ENCODE measurements at regions not wholly inside any gene's neighbourhood (a gene's known extent, or its start where the extent isn't known, plus 50 kb on each side); places are given as distances from the start of the nearest gene placed in this dataset.

GRCh38 chr4:147355847-147356246 lies 125.0 kb upstream of the EDNRA start:
- no peak overlapping the region for H2AFZ ChIP-seq (ENCODE audit: low read length)
- no peak overlapping the region for H2BK120ac ChIP-seq (ENCODE audit: low read depth, low read length)
- H3K18ac ChIP-seq (ENCODE audit: low read length) = no peak overlapping the region
- H3K9ac ChIP-seq (ENCODE audit: low read depth, low read length, poor library complexity) = no peak overlapping the region
- no peak overlapping the region for H3K23ac ChIP-seq (ENCODE audit: low read depth, low read length, poor library complexity)
- no peaks in the 10 kb centered on the region for H3K36me3 ChIP-seq (replicated peaks in 1 of 2; ENCODE audit: control insufficient read depth in 2 of 2, insufficient read depth in 2 of 2, low read length in 2 of 2)
- H3K4me2 ChIP-seq (ENCODE audit: insufficient read depth, low read length, poor library complexity, severe bottlenecking) = no peak overlapping the region
- H2BK12ac ChIP-seq (ENCODE audit: low read length) = no peak overlapping the region
- H2BK5ac ChIP-seq (ENCODE audit: low read length) = no peak overlapping the region
- H3K4ac ChIP-seq (ENCODE audit: low read length) = no peak overlapping the region
- H4K91ac ChIP-seq (ENCODE audit: low read depth, low read length, poor library complexity) = no peak overlapping the region
- H3K27me3 ChIP-seq (ENCODE audit: control insufficient read depth in 3 of 3, insufficient read depth in 3 of 3, low read depth in 1 of 3, low read length in 3 of 3) = no peaks in the 10 kb centered on the region
- H3K14ac ChIP-seq (ENCODE audit: low read length) = no peak overlapping the region
- no peaks in the 10 kb centered on the region for H3K9me3 ChIP-seq (replicated peaks in 1 of 2; ENCODE audit: control insufficient read depth in 2 of 2, insufficient read depth in 1 of 2, low read depth in 1 of 2, low read length in 2 of 2)
- no peak overlapping the region for H3K4me3 ChIP-seq (ENCODE audit: low read length in 2 of 2)
- H3K27ac ChIP-seq (replicated peaks; ENCODE audit: low read length) = no peak overlapping the region
- H3K4me1 ChIP-seq (ENCODE audit: control insufficient read depth in 2 of 2, insufficient read depth in 1 of 2, low read depth in 1 of 2, low read length in 2 of 2) = no peaks in the 10 kb centered on the region
- DNase-seq (ENCODE audit: low spot score) = no peak
- no peak overlapping the region for H4K8ac ChIP-seq (ENCODE audit: low read depth, low read length)
- H2BK15ac ChIP-seq (ENCODE audit: low read length) = no peak overlapping the region
- H3K79me1 ChIP-seq (ENCODE audit: low read depth, low read length) = no peaks in the 10 kb centered on the region
- H2AK5ac ChIP-seq (ENCODE audit: low read depth, low read length) = no peak overlapping the region
- no CpG with 5 or more reads among the region's 1 CpG for WGBS, 2 donors (ENCODE audit: extremely low coverage in 2 of 2, insufficient read length in 2 of 2, insufficient replicate concordance in 1 of 2)

- DNase-seq (ENCODE audit: low spot score) = no peak
- no peak overlapping the region for H2BK120ac ChIP-seq (ENCODE audit: low read depth, low read length)
- H3K79me1 ChIP-seq (ENCODE audit: low read depth, low read length) = no peaks in the 10 kb centered on the region
- H3K27ac ChIP-seq (replicated peaks; ENCODE audit: low read length) = no peak overlapping the region
- H3K4me1 ChIP-seq (ENCODE audit: control insufficient read depth in 2 of 2, insufficient read depth in 1 of 2, low read depth in 1 of 2, low read length in 2 of 2) = peaks cover 2 to 5% of the 10 kb centered on the region in 2 donors
- H3K4ac ChIP-seq (ENCODE audit: low read length) = no peak overlapping the region
- no peak overlapping the region for H3K23ac ChIP-seq (ENCODE audit: low read depth, low read length, poor library complexity)
- whole genome bisulfite sequencing, 2 donors (ENCODE audit: extremely low coverage in 2 of 2, insufficient read length in 2 of 2, insufficient replicate concordance in 1 of 2) = no CpG with 5 or more reads among the region's 3 CpGs
- H2BK12ac ChIP-seq (ENCODE audit: low read length) = no peak overlapping the region
- H3K18ac ChIP-seq (ENCODE audit: low read length) = no peak overlapping the region
- H3K27me3 ChIP-seq (ENCODE audit: control insufficient read depth in 3 of 3, insufficient read depth in 3 of 3, low read depth in 1 of 3, low read length in 3 of 3) = no peaks in the 10 kb centered on the region
- no peak overlapping the region for H3K4me3 ChIP-seq (ENCODE audit: low read length in 2 of 2)
- no peak overlapping the region for H4K8ac ChIP-seq (ENCODE audit: low read depth, low read length)
- no peaks in the 10 kb centered on the region for H3K36me3 ChIP-seq (replicated peaks in 1 of 2; ENCODE audit: control insufficient read depth in 2 of 2, insufficient read depth in 2 of 2, low read length in 2 of 2)
- no peak overlapping the region for H2AFZ ChIP-seq (ENCODE audit: low read length)
- no peaks in the 10 kb centered on the region for H3K9me3 ChIP-seq (replicated peaks in 1 of 2; ENCODE audit: control insufficient read depth in 2 of 2, insufficient read depth in 1 of 2, low read depth in 1 of 2, low read length in 2 of 2)
- H2BK5ac ChIP-seq (ENCODE audit: low read length) = no peak overlapping the region
- no peak overlapping the region for H4K91ac ChIP-seq (ENCODE audit: low read depth, low read length, poor library complexity)
- H3K14ac ChIP-seq (ENCODE audit: low read length) = no peak overlapping the region
- H2AK5ac ChIP-seq (ENCODE audit: low read depth, low read length) = no peak overlapping the region
- peak overlapping the region; percentile 3 for H3K4me2 ChIP-seq (ENCODE audit: insufficient read depth, low read length, poor library complexity, severe bottlenecking)
- H3K9ac ChIP-seq (ENCODE audit: low read depth, low read length, poor library complexity) = no peak overlapping the region
- H2BK15ac ChIP-seq (ENCODE audit: low read length) = no peak overlapping the region
Measured at GRCh38 chr4:147360301-147360700, 120.6 kb upstream of the EDNRA start.

- no peak overlapping the region for H2AK5ac ChIP-seq (ENCODE audit: low read depth, low read length)
- H3K4ac ChIP-seq (ENCODE audit: low read length) = no peak overlapping the region
- H3K18ac ChIP-seq (ENCODE audit: low read length) = no peak overlapping the region
- H4K8ac ChIP-seq (ENCODE audit: low read depth, low read length) = no peak overlapping the region
- H2BK15ac ChIP-seq (ENCODE audit: low read length) = no peak overlapping the region
- H2BK120ac ChIP-seq (ENCODE audit: low read depth, low read length) = no peak overlapping the region
- H4K91ac ChIP-seq (ENCODE audit: low read depth, low read length, poor library complexity) = no peak overlapping the region
- H3K23ac ChIP-seq (ENCODE audit: low read depth, low read length, poor library complexity) = no peak overlapping the region
- H3K4me1 ChIP-seq (ENCODE audit: control insufficient read depth in 2 of 2, insufficient read depth in 1 of 2, low read depth in 1 of 2, low read length in 2 of 2) = peaks cover 2 to 5% of the 10 kb centered on the region in 2 donors
- no peaks in the 10 kb centered on the region for H3K36me3 ChIP-seq (replicated peaks in 1 of 2; ENCODE audit: control insufficient read depth in 2 of 2, insufficient read depth in 2 of 2, low read length in 2 of 2)
- no peak overlapping the region for H3K4me2 ChIP-seq (ENCODE audit: insufficient read depth, low read length, poor library complexity, severe bottlenecking)
- no peaks in the 10 kb centered on the region for H3K27me3 ChIP-seq (ENCODE audit: control insufficient read depth in 3 of 3, insufficient read depth in 3 of 3, low read depth in 1 of 3, low read length in 3 of 3)
- no peak overlapping the region for H3K9ac ChIP-seq (ENCODE audit: low read depth, low read length, poor library complexity)
- H2BK12ac ChIP-seq (ENCODE audit: low read length) = no peak overlapping the region
- H3K4me3 ChIP-seq (ENCODE audit: low read length in 2 of 2) = no peak overlapping the region
- H3K14ac ChIP-seq (ENCODE audit: low read length) = no peak overlapping the region
- no peak overlapping the region for H2BK5ac ChIP-seq (ENCODE audit: low read length)
- H3K79me1 ChIP-seq (ENCODE audit: low read depth, low read length) = no peaks in the 10 kb centered on the region
- H3K9me3 ChIP-seq (replicated peaks in 1 of 2; ENCODE audit: control insufficient read depth in 2 of 2, insufficient read depth in 1 of 2, low read depth in 1 of 2, low read length in 2 of 2) = no peaks in the 10 kb centered on the region
- peak overlapping the region; percentile 18 for H2AFZ ChIP-seq (ENCODE audit: low read length)
- no CpG with 5 or more reads among the region's 1 CpG for WGBS, 2 donors (ENCODE audit: extremely low coverage in 2 of 2, insufficient read length in 2 of 2, insufficient replicate concordance in 1 of 2)
- no peak for DNase-seq (ENCODE audit: low spot score)
- no peak overlapping the region for H3K27ac ChIP-seq (replicated peaks; ENCODE audit: low read length)
Measured at GRCh38 chr4:147361726-147362125, 119.2 kb upstream of the EDNRA start.

GRCh38 chr4:147362938-147363337 lies 118.0 kb upstream of the EDNRA start:
- H3K79me1 ChIP-seq (ENCODE audit: low read depth, low read length) = no peaks in the 10 kb centered on the region
- H3K18ac ChIP-seq (ENCODE audit: low read length) = no peak overlapping the region
- no peaks in the 10 kb centered on the region for H3K27me3 ChIP-seq (ENCODE audit: control insufficient read depth in 3 of 3, insufficient read depth in 3 of 3, low read depth in 1 of 3, low read length in 3 of 3)
- no peak overlapping the region for H3K4ac ChIP-seq (ENCODE audit: low read length)
- H2AFZ ChIP-seq (ENCODE audit: low read length) = no peak overlapping the region
- H3K23ac ChIP-seq (ENCODE audit: low read depth, low read length, poor library complexity) = no peak overlapping the region
- no peak overlapping the region for H3K9ac ChIP-seq (ENCODE audit: low read depth, low read length, poor library complexity)
- no peak overlapping the region for H3K4me3 ChIP-seq (ENCODE audit: low read length in 2 of 2)
- H3K27ac ChIP-seq (replicated peaks; ENCODE audit: low read length) = no peak overlapping the region
- H3K36me3 ChIP-seq (replicated peaks in 1 of 2; ENCODE audit: control insufficient read depth in 2 of 2, insufficient read depth in 2 of 2, low read length in 2 of 2) = no peaks in the 10 kb centered on the region
- H2BK12ac ChIP-seq (ENCODE audit: low read length) = no peak overlapping the region
- no peak overlapping the region for H3K4me2 ChIP-seq (ENCODE audit: insufficient read depth, low read length, poor library complexity, severe bottlenecking)
- H2BK5ac ChIP-seq (ENCODE audit: low read length) = no peak overlapping the region
- WGBS, 2 donors (ENCODE audit: extremely low coverage in 2 of 2, insufficient read length in 2 of 2, insufficient replicate concordance in 1 of 2) = no CpG with 5 or more reads among the region's 4 CpGs
- no peak overlapping the region for H3K14ac ChIP-seq (ENCODE audit: low read length)
- no peak for DNase-seq (ENCODE audit: low spot score)
- H2AK5ac ChIP-seq (ENCODE audit: low read depth, low read length) = no peak overlapping the region
- H2BK15ac ChIP-seq (ENCODE audit: low read length) = no peak overlapping the region
- H3K4me1 ChIP-seq (ENCODE audit: control insufficient read depth in 2 of 2, insufficient read depth in 1 of 2, low read depth in 1 of 2, low read length in 2 of 2) = peaks cover 2 to 5% of the 10 kb centered on the region in 2 donors
- H4K8ac ChIP-seq (ENCODE audit: low read depth, low read length) = no peak overlapping the region
- H2BK120ac ChIP-seq (ENCODE audit: low read depth, low read length) = no peak overlapping the region
- no peak overlapping the region for H4K91ac ChIP-seq (ENCODE audit: low read depth, low read length, poor library complexity)
- H3K9me3 ChIP-seq (replicated peaks in 1 of 2; ENCODE audit: control insufficient read depth in 2 of 2, insufficient read depth in 1 of 2, low read depth in 1 of 2, low read length in 2 of 2) = no peaks in the 10 kb centered on the region

Measured in neuronal stem cell (in vitro differentiated cells).